22Rv1 (cell line): ENCODE measurements at regions not wholly inside any gene's neighbourhood (a gene's known extent, or its start where the extent isn't known, plus 50 kb on each side); places are given as distances from the start of the nearest gene placed in this dataset.

Experiments used
- ZFX ChIP-seq: fragments of 450-650 bp; IDR thresholded peaks from 2 replicates; pipeline ENCODE4 v1.6.1; 2017; ENCODE audit warnings: antibody characterized with exemption, borderline replicate concordance
- TF ChIP-seq, protein P1 (sequence below): fragments of 450-650 bp; IDR thresholded peaks from 2 replicates; pipeline ENCODE4 v1.5.1; 2017; ENCODE audit warnings: mild to moderate bottlenecking

DNA sequence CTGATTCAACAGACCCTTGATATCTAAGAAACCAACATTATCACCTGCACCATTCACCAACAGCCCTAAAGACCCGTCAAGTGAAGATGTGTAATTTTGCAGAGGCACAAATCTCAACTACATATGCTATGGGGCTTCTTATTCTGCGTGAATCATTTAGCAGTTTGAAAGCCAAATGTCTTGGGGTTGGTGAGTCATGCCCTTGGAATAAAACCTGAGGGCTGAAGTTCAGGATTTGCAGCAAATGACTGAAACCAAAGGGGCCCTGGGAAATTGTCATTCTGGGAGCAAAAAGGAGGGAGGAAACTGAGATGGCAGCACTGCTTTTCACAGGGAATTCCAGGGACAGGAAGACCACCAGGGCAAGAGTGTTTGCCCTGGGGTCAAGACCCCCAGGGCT is 79.2 kb upstream of the TNR start:
- TF ChIP-seq, protein P1, sequence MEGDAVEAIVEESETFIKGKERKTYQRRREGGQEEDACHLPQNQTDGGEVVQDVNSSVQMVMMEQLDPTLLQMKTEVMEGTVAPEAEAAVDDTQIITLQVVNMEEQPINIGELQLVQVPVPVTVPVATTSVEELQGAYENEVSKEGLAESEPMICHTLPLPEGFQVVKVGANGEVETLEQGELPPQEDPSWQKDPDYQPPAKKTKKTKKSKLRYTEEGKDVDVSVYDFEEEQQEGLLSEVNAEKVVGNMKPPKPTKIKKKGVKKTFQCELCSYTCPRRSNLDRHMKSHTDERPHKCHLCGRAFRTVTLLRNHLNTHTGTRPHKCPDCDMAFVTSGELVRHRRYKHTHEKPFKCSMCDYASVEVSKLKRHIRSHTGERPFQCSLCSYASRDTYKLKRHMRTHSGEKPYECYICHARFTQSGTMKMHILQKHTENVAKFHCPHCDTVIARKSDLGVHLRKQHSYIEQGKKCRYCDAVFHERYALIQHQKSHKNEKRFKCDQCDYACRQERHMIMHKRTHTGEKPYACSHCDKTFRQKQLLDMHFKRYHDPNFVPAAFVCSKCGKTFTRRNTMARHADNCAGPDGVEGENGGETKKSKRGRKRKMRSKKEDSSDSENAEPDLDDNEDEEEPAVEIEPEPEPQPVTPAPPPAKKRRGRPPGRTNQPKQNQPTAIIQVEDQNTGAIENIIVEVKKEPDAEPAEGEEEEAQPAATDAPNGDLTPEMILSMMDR = no peak
- no peak for TF ChIP-seq ZFX
